Tibial nerve (tissue), 3 donors: ENCODE measurements at regions not wholly inside any gene's neighbourhood (a gene's known extent, or its start where the extent isn't known, plus 50 kb on each side); places are given as distances from the start of the nearest gene placed in this dataset.

Experiments
- POLR2A ChIP-seq, 2 donors: fragments of 450-650 bp; IDR thresholded peaks; one replicate each; pipeline ENCODE4 v1.6.1; 2017; ENCODE audit warnings: antibody characterized with exemption in 2 of 2, mild to moderate bottlenecking in 2 of 2, moderate library complexity in 2 of 2
- TF ChIP-seq, protein P1 (sequence below), 5 experiments: fragments of 200-600 bp in 3 of 5; fragments of 450-650 bp in 2 of 5; sonication (generic) in 3 of 5; IDR thresholded peaks; one replicate each; pipeline ENCODE4 v1.5.1; 2016 to 2019; ENCODE audit warnings: antibody characterized with exemption in 5 of 5, mild to moderate bottlenecking in 3 of 5, moderate library complexity in 2 of 5

DNA sequence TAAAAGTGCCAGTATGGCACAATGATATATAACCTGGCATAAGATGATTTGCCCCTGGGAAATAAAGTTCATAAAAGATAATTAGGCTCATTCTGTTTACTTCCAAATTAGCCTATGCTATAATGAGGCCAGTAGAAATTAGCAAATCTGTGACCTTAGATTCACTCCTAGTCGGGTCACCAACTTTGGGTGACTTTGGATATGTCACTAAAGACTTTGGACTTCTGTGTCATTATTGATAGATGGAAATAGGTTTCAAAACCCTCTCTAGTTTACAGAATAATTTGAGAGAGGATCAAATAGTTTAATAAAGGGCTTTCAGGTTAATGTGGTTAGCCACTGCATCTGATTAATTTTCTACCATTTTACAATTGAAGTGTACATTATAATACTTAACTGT is 1869.3 kb upstream of the FLRT2 start:
- TF ChIP-seq, protein P1, sequence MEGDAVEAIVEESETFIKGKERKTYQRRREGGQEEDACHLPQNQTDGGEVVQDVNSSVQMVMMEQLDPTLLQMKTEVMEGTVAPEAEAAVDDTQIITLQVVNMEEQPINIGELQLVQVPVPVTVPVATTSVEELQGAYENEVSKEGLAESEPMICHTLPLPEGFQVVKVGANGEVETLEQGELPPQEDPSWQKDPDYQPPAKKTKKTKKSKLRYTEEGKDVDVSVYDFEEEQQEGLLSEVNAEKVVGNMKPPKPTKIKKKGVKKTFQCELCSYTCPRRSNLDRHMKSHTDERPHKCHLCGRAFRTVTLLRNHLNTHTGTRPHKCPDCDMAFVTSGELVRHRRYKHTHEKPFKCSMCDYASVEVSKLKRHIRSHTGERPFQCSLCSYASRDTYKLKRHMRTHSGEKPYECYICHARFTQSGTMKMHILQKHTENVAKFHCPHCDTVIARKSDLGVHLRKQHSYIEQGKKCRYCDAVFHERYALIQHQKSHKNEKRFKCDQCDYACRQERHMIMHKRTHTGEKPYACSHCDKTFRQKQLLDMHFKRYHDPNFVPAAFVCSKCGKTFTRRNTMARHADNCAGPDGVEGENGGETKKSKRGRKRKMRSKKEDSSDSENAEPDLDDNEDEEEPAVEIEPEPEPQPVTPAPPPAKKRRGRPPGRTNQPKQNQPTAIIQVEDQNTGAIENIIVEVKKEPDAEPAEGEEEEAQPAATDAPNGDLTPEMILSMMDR (IDR thresholded peaks at IDR 0.05): no peak
- no peak for TF ChIP-seq POLR2A (IDR thresholded peaks at IDR 0.05)
